HG03457 (cell line): ENCODE measurements at regions not wholly inside any gene's neighbourhood (a gene's known extent, or its start where the extent isn't known, plus 50 kb on each side); places are given as distances from the start of the nearest gene placed in this dataset.

Experiments
- ATAC-seq: cut with Tn5 transposase; IDR thresholded peaks from one replicate; pipeline ENCODE4 v1.9.1; 2021; ENCODE audit warnings: moderate number of reproducible peaks; ENCODE audit not compliant: unreplicated experiment

DNA sequence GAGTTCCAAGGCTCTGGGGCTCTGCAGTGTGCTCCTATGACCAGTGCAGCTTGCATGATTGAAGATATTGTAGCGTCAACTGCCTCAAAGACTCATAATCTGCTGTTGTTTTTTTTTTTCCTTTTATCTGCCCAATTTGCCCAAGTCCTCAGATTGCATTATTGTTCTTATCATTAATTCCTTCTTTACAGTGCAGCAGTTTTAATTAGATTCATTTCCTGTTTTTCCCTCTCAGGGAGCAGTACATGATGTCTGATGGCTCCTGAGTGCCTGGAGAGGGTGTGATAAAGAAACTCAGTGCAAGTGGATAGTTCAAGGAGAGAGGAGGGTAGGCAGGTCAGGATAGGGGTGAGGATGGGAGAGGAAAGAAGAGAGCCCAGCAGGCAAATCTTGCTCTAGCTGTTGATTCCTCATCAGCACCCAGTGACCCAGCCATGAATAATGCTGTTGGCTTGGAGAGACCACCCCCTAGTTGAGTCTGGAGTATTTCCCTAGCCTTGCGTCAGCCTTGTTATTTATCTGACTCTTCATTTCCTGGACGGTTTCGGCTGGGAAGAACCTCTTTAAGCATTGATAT, 219.6 kb upstream of the SESN3 start:
- ATAC-seq: no peak

DNA sequence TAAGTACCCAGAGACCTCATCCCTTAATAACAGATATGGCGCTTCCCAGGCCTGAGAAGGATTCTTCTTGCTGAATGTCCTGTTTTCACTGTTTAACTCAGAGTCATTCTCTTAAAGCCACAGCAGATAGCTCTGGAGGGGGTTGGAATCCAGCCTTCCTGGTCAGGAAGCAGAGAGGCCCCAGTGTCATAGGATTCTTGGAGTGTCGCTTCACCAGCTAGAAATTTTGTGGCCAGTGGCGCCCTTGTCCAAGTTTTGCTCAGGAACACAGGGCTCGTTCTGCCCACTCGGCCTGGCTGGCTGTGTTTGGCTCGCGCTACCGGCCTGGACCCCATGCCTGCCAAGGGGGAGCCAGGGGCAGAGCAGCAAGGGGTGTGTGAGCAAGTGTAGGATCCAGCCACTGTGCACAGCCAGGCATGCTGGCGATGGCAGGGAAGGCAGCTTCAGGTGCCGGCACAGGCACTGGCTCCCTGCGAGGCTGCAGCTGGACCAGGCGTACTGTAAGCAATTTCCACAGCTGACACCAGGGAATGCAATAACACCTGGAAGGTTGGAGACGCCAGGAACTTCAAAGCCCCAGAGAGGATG, 214.8 kb upstream of the SESN3 start:
- ATAC-seq: no peak

DNA sequence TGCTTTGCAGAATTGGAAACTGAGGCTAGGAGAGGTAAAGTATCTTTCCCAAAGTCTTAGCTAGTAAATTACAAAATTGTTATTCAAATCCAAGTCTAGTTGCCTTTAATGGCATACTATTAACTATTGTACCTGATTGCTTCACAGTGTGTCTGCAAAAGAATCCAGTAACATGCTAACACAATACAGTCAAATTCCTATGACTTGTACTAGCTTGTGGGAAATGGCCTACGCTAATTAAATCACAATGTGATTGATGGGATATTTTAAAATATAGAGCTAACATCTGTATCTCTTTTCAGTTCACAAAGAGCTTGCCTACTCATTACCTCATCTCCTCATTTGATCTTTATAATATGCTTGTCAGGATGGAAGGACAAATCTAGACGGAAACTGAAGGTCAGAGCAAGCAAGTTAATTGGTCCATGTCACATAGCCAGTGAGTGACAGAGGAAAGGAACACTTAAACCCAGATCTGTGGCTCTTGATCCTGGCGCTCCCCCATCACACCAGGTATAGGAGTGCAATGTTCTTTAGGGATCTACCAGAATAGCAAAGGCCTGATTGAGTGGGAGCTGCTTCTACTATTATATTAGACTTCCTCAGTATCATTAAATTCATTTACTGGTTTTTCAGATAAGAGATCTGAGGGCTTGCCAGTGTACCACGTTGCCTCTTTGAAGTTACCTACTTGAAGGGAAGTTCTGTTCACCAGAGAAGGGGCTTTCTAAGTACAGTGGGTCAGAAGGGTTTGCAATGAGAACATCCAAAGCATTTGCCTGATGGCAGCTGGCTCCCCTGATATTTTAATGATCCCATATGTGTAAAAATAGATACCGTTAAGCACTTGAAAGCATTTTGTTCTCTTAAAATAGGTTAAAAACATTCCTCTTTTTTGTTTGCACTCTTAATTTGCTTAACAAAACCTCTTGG, 213.6 kb upstream of the SESN3 start:
- ATAC-seq: no peak

DNA sequence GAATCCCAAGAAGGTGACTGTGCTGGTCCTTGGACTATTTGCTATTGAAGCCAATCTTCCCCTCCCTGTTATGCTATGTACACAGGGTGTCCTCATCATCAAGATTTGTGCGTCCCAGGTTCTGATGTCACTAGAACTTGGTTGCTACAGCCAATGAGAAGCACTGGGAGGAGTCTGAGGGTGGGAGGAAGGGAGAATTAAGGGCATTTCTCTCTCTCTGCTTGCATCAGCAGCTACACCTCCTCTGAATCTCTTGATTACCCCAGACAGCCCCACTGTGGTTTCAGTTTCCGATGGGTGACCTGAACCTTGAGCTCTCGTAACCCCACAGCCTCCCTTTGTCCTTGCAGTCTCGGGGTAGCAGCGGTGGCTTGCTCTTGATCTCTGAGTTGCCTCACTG, 212.4 kb upstream of the SESN3 start:
- ATAC-seq: no peak

DNA sequence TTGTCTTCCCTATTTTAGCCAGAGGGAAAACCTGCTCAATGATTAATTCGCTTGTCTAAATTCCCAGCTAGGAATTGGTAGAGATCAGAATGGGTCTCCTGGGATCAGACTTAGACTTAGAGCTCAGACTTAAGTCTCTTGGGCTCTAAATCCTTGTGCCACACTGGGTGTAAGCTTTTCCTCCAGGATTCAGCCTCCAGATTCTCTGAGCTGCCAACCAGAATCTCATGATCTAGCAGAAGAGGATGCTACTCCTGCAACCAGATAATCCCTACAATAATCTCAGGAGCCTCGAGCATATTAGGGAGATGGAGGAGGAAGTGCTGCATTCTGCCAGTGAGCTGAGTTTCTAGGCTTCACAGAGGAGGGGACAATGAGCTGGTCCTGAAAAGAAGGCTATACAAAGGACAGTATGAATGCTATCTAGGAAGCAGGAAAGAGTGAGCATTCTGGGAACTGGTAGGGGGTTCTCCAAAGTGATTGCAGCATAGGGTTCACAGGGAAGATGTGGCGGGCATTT, 211.6 kb upstream of the SESN3 start:
- no peak for ATAC-seq

DNA sequence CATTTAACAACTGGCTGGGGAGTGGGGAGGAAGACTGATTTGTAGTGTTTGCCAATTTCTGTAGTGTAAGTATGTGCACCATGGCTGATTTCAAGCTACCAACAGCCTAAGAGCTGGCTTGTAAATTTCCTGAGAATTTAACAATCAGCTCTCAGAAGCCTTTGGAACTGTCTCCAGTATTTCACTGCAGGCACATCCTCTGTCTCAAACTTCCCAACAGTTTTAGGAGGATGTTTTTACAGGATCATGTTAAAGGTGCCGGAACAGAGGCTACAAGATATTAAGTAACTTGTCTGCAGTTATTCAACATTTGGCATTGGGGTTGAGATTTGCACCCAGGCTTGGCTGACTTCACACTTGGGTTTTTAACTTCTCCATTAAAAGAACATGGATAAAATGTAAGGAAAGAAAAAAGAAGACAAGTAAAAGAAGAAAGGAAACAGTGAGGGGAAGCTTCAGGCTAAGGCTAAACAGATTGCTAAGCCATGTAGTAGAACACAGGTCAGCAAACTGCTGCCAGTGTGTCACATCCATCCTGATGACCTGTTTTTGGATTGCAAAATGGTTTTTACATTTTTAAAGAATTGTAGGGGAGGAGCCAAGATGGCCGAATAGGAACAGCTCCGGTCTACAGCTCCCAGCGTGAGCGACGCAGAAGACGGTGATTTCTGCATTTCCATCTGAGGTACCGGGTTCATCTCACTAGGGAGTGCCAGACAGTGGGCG, 204.8 kb upstream of the SESN3 start:
- ATAC-seq: no peak

DNA sequence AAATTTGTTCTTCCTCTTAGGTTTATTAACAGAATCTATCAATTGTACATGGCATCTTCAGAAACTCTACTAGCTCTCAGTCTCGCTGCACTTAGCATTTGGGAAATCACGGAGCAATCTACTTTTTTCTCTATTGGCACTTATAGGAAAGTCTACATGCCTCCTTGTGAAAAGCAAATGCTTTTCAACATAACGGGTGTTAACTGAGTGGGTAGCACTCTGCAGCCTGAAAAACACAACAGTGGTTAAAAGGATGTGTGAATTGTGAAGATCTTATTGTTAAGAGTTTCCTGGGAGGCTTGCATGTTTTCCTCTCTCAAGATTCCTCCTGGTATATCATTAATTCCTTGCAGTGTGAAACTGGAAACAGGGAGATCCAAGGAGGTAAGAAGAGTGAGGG, 204.2 kb upstream of the SESN3 start:
- ATAC-seq: no peak

DNA sequence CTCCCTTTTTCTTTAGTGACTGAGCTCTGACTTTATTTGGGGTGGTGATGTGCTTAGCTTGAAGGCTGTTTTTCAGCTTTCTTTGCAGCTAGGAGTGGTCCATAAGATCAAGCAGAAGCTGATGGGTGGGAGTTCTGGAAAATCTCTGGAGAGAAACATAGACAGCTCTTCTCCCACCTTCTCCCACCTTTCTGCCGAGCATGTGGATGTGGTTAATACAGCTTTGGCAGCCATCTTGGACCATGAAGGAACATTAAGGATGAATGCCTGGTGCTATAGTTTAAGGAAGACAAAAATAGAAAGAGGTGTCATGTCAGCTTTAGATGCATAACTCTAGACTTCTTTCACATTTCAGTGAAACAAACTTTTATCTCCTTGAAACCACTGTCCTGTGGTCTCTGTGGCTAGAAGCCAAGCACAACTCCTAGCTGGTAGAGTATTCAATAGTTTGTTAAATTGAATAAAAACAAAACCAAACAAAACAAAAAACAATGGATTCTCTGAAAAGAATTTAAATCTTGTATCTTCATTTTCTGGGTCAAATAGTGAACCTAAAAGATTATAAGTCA, 203.6 kb upstream of the SESN3 start:
- no peak for ATAC-seq

DNA sequence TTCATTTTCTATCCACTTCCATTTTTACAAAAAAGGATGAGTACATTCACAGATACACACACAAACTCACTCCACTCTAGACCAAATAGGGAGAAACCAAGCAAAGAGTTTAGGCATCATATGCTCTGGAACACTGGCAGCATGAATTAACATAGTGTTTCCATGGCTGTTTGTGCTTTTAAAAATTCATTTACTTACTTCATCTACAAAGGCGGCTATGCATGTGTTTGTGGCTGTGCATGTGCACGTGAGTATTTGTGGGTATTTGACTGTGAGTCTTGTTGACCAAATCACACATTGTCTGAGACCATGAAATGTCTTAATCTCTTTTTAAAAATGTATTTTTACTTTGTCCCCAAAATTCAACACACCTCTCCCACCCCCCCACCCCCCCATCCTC, 203.0 kb upstream of the SESN3 start:
- no peak for ATAC-seq

DNA sequence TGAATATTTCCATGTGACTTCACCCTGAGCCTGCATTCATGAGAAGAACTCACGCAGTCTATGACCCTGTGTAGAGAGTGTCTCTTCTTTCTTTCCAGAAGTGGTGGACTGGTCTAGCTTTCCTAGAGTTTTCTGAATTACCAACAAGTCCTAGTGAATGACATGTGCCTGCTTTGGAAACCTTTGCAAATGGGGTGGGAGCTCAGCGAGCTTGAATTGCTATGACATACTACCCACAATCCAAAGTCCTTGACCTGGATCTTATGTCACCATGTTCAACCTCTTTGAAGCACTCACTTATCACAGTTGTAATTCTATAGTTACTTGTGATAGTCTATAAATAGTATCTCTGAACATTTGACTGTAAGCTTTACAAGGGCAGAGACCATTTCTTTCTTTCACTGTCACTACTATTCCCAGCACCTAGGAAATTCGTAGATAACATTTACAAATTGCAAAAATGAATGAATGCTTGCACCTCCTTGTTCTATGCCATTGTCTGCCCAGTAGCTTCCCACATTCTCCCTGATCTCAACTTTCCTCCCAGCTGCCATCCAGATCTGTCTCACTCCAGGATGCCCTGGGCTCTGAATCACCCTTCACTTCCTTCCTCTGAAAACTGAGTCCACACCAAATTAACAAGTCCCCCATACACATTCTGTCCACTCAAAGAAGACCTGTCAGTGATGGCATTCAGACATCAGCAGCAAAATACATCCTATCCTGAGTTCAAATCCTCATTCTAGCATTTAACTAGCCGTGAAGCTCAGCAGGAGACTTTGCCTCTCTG, 201.9 kb upstream of the SESN3 start:
- no peak for ATAC-seq

DNA sequence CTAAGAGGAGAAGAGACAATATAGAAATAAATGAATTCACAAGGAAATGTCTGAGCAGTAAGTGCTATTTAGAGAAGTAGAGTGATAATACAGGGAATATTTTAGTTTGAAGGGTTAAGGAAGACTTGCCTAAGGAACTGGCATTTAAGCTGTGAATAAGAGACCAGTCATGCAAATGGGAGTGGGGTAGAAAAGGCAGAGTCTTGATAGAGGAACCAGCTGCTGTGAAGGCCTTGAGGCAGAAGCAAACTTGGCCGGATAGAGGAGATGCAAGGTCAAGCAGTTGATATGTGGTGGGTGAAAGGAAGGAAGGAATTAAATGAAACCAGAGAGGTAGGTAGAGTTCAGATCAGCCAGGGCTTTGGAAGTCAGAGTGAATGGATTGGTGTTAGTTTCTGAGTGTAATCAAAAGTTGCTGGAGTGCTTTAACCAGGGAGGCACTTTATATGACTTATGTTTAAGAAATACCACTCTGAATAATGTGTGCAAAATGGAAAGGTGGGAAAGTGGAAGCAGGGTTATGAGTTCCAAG, 198.4 kb upstream of the SESN3 start:
- no peak for ATAC-seq

DNA sequence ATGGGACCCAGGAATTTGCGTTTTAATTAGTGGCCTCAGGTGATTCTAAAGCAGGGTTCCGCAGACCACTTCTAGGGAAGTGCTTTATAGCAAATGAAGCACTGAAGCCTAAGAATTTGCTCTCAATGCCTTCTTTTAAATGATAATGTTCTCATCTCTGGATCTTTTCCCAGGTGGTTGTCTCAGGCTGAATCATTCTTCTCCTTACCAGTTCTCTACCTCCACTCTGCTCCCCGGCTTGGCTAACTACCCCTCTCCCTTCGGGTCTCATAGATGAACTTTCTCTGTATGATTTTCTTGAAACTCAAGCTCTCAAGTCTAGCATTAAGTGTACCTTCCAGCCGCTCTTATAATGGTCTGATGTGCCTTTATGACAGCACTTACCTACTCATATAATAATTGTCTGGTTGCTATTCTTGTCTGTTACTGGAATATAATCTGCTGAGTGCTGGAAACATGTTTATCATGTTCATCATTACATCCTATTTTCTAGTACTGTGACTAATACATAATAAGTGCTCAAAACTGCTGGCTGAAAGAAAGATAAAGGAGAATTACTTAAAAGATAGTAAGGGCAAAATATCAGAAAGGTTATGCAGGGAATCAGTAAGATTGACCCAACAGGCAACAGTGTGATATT, 195.9 kb upstream of the SESN3 start:
- ATAC-seq: no peak

DNA sequence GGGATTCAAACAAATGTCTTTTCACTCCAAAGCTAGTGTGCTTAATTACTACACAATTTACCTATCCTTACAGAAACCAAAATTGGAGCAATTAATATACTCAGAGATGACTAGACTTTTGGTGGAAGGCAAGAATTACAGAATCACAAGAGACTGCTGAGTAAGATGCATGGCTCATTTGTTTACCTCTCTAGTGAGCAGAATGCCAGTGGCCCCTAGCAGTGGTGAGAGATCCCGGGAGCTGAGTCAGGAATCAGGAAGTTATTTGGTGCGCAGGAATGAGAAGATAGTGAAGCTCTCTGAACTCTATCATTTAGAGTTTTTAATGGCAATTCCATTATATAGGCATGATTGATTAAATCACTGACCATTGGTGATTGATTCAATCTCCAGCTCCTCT, 188.9 kb upstream of the SESN3 start:
- no peak for ATAC-seq

DNA sequence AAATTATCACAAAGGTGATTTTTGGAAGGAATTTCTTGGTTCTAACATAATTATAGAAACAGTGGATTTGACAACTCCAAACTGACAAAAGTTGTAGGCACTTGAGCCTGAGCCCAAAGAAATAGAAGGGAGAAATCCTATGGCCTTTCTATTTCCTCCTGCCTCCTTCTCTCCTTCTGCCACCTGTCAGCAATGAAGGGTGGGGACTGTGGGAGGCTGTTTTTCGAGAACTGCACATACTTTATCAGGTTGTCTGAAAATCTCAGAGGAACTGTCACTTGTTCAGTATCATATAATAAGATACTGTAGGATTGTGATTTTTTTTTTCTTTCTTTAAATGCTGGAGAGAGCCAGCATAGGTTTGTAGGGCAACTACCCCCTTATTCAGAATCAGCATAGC, 187.9 kb upstream of the SESN3 start:
- ATAC-seq: no peak

DNA sequence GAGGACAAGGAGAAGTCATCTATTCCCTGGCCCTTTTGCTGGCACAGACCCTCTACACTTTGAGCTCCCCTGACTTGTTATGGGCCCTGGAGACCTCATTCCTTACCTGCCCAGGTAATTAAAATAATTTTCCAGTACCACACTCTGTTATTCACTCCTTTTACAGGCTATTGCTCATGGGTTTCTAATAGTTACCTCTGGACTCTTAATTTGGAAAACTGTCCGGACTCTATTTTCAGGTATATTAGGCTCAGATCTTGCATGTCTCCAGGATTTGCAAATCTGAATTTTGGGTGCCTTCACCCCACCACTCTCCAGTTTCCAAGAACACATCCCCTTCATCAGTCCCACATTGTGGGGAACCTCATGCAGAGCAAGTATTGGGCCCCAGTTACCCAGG, 186.8 kb upstream of the SESN3 start:
- no peak for ATAC-seq

DNA sequence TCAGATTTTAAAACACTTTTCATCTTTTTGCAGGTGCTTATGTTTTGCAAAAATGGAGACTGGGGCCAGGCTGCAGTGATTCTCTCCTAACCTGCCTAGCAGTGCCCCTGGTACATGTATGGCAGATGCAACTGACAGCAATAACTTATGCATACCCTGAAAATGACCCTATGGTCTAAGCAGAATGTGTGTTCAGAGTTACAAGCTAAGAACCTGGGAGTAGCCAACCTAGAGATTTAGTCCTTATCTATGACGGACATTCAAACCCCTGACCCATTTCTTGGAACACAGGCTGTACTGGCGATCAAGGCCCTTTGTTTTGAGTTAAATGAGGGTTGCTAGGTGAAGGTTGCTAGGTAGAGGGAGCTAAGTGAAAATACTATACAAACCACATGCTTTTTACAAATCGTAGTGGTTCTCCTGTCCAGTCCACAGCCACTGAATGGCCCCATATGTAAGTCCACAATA, 184.9 kb upstream of the SESN3 start:
- ATAC-seq: no peak

DNA sequence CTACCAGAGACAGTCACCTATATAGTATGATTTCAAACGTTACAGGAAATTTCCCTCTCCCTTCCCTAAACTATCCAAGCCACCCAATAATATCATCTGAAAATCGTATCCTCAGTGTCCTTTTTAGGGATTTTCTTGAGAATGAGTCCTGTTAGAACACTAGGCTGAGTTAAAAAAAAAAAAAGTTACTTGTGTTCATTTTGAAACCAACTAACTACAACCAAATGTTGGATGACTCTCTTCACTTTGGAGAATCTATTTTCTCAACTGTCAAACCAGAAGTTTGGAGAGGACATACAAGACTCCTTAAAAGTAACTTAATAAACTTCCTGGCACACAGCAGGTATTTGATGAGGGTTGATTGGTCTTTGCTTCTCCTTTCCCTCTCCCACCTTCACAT, 183.2 kb upstream of the SESN3 start:
- ATAC-seq: no peak

DNA sequence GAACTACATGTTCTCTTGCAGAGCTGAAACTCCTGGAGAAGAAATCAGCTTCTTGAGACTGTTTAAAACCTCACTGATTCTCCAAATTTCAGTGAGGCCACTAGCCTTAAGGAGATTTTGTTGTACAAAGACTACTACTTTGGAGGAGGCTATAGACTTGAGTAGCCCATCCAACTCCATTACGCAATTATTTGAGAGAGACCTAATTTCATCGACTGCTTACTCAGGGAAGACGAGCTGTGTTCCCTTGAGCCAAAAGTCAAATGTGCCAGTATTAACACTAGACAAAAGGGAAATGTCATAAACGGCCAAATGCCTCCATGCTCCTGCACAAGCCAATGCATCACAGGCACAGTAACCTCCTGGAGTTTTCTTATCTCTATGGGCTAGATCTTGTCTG, 182.8 kb upstream of the SESN3 start:
- no peak for ATAC-seq

DNA sequence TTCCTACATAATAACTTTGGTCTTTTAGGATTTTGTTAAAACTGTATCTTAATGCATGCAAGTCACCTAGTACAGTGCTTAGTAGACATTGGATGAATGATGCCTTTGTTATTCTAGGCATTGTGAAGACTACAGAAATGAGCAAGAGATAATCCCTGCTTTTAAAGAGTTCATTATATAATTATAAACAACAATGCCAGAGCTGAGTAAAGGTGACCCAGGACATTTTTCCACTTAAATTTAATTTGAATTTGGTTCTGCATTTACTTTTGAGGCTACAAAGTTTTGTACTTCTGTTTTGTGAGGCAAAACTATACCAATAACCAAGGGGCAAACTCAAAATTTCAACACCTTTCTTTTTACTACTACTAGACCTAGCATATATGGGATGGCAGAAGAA, 182.0 kb upstream of the SESN3 start:
- no peak for ATAC-seq
